Frontal cortex (tissue), 3 donors: ENCODE measurements at regions not wholly inside any gene's neighbourhood (a gene's known extent, or its start where the extent isn't known, plus 50 kb on each side); places are given as distances from the start of the nearest gene placed in this dataset.

Experiments
- DNase-seq, 2 donors: peaks; one replicate each; pipeline ENCODE4 v3.0.0; 2012; ENCODE audit warnings: low spot score in 2 of 2
- FAIRE-seq: peaks from 2 replicates; lab custom pipeline; 2012; peaks lifted over from hg19 to GRCh38; lab: Jason Lieb, UNC
- donor health status: control.
- donor health status: control.
- donor health status: control.

DNA sequence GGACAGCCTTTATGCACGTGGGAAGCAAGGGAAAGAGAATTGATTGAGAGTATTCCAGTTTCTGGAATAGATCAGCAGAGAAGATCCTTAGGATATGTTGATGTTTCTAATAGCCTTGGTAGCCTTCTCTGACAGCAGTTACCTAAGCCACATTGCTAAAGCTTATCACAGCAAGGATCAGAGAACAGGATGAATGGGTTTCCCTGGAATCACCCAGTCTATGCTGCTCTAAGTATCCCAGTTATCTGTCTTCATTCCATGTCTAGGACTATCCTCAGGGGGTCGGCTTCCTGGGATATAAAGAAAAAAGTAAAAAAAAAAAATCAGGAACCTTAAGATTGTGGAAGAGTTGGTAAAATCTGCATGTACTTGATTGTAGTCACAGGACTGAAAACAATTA lies 352.0 kb upstream of the AKR1E2 start:
- FAIRE-seq (no peak), DNase-seq (no peak)

DNA sequence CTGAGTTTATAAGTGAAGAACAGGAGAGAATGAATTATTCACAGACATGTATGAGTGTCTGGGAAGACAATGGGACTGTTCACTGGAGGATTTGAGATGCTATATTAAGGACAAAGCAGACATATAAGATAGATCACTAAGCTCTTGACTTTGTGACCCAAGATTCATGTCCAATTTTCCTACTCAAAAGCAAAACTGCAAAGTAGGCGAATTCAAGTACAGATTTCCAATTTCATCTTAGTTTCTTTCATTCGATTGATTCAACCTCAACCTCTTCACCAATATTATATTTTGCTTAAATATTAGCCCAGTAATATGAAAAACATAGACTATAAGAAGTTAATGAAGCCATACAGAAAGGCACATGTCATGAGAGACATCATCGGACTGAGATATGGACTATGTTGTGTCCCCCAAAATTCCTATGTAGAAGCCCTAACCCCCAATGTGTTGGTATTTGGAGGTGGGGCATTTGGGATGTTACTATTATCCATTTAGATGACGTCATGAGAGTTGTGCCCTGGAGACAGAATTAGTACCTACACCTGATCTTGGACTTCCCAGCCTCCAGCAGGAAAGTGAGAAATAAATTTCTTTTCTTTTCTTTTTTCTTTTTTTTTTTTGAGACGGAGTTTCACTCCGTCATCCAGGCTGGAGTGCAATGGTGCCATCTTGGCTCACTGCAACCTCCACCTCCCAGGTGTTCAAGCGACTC lies 353.7 kb upstream of the AKR1E2 start:
- FAIRE-seq, result no peak
- no peak for DNase-seq

DNA sequence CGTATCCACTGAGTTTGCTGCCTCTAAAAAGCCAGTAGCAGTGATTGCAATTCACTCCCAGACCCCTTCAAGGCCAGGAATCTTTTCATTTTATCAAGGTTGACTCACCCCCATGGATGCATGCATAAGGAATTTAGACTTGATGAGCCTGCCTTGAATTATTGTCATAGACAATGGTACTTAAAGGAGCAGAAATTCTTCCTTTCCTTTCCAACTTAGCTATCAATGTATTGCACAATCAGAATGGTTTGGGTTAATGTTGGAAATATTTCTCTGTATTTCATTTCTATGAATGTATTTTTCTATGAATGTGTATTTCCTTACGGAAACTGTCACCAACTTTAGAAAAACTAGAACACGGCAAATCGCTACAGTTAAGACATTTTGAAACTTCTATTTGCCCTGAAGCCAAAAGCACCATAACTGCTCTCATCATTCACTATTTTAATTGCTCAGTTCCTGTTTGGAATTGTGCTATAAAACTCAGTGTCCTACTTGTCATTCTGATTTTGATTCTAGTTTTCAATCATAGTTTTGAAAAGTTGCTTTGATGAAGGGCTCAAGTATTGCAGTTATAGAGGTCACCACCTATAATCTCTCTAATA lies 355.7 kb upstream of the AKR1E2 start:
- FAIRE-seq, result no peak
- no peak for DNase-seq

DNA sequence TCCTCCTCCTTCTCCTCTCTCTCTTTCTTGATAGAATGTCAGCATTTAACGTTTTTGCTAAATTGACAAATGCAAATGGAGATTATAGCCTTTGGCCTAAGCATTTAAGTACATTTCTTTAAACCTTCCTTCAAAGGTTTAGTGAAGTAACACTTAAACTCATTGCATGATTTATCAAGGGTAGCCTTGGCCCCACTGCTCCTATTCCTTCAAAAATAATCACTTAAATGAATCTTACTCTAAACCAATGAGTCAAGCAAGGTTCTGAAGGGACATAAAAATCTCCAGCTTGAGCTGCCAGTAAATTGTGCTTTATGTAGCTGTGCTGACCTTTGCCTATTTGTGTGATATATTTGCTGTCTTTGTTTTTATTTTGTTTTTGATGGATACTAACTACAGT lies 358.5 kb upstream of the AKR1E2 start:
- FAIRE-seq (no peak), DNase-seq (no peak)

DNA sequence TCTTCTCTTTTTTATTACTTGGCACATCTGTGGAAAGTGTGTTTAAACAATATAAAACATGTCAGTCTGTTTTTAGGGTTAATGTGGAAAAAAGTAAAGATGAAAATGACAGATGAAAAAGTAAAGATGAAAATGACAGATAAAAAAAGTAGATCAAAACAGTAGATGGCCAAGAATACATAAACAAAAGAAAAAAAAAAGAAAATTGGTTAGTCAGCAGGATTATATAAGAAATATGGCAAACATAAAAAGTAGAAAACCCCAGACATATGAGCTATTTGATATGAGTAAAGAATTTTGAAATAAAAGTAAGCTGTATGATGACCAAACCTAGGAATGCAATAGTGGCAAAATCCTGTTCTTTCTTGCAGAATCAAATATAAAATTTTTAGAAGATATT lies 365.7 kb upstream of the AKR1E2 start:
- FAIRE-seq, result no peak
- DNase-seq, result no peak

DNA sequence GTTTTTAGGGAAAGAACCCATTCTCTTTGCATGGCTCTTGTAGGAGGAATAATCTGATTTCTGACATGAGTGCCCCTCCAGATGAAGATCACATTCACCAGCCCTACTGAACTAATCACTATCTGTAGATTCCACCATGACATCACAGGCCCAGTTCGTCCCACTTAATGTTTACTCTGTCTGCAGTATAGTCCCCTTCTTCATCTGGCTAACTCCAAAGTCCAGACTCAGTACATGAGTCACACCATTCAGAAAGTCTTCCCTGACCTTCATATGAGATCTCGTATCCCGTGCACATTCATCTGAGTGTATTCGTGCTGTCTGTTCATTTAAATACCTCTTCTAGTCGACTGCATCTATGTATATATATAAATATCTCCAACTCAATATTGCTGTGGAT lies 366.5 kb upstream of the AKR1E2 start:
- FAIRE-seq (no peak), DNase-seq (no peak)

DNA sequence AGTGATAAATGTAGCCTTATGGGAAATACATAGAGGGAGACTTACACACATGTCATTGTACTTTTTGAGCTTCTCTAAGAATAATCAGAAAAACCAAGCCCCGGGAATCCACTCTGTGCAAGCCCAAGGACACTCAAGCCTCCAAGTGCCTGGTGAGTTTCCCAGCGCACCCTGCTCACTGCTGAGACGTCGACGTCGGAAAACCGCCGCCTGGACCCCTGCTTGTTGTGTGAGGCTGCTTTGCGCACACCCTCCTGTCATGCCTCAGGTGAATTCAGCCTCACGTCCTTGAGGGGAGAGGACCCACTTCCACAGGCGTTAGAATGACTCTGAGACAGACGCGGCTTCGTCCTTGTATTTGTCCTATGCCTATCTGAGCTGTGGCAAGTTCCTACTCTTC lies 368.4 kb upstream of the AKR1E2 start:
- FAIRE-seq (no peak), DNase-seq (no peak)

DNA sequence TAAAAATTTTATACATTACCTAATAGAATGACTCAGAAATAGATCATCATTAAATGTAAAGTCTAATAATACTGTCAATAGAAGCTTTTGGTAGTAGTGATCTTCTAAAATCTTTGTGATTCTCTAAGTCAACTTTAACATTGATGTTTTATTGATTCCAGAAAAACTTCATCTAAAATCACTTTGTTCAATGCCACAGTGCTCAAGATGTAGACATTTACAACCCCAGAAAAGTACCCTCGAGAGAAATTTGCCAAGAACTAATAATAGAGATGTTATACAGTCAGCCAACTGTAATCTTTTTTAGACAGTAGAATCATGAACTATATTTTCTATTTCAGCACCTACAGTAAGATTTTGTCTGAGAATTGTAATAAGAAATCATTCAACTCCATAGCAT lies 369.2 kb upstream of the AKR1E2 start:
- FAIRE-seq (no peak), DNase-seq (no peak)

DNA sequence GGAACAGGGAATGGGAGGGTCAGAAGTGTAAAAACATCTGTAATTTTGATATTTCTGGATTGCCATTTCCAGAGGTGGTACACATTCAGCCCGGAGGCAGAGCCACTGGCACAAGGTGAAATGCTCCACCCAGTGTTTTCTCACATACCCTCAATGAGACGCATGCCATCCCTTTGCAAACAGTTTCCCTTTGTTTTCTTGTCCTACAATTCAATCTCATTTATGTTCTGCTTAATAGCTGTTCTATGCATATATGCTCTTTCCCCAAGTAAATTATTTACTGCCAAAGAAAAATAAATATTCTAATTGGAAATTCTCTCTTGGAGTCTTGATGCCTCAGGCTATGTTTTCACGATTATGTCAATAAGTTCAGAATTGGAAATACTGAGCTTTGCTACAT lies 369.7 kb upstream of the AKR1E2 start:
- DNase-seq (no peak), FAIRE-seq (no peak)

DNA sequence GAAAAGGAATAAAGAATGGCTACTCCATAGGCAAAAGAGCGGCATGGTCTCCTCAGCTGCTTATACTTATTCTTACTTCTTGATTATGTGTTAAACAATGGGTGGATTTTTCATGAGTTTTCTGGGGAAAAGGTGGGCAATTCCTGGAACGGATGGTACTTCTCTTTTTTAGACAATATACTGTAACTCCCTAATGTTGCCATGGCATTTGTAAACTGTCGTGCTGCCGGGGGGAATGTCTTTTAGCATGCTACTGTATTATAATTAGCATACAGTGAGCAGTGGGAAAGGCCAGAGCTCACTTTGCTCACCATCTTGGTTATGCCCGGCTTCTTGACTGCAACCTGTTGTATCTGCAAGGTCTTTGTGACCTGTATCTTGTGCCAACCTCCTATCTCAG lies 372.1 kb upstream of the AKR1E2 start:
- DNase-seq (no peak), FAIRE-seq (no peak)

DNA sequence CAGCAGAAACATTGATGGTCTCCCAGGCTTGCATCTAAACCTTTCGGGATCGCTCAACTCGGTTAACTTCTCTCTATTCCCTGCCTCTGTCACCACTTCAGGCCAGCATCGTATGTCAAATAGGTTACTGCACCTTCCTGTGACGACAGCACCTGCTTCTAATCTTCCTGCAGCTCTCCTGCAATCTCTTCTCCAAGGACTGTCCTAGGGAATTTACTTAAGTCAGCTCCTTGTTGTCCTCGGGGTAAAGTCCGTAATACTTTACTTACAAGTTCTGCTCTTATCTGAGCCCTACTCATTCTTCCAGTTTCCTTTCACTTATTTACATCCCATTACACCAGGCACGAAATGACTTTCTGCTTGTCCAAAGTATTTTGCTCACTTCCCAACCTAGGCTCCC lies 372.7 kb upstream of the AKR1E2 start:
- FAIRE-seq (no peak), DNase-seq (no peak)

DNA sequence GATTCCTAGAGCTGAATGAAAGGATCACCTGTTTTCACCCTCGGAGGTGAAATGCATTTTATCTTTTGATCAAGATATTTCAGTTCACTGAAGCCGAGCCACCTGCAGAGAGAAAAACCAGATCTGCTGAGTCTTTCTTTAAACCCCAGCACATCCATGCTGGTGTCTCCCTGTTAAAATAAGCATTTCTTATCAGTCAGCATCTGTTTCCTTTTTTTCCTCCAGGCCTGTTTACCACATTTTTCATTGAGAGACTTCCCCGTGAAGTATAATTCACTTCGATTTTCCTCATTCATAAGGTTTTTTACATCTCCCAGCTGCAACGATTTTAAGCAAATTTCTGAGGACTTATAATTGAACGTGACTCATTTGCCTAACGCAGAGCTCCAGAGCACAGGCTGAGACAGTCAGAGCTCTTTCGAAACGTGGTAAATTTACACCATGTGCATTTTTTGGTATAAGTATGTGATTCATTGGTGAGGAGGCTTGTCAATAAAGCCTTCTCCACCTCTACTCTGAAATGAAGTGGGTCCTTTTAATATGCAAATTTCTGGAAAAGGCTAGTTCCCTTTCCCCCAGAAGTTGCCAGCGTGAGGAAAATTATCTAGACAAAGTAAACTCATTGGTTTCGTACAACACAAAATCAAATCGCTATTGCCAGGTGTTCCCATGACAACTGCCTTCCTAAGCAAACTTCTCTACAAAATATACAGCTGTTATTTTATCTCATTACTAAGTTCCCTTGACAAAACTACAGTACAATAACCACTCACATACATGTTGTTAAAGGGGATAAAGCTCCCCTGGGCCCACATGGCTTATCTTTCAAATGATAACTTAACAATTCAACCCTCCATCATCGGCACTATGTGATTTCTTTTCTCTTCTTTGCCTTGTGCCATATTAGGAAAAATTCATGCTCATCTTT lies 374.8 kb upstream of the AKR1E2 start:
- no peak for FAIRE-seq
- DNase-seq, result no peak

DNA sequence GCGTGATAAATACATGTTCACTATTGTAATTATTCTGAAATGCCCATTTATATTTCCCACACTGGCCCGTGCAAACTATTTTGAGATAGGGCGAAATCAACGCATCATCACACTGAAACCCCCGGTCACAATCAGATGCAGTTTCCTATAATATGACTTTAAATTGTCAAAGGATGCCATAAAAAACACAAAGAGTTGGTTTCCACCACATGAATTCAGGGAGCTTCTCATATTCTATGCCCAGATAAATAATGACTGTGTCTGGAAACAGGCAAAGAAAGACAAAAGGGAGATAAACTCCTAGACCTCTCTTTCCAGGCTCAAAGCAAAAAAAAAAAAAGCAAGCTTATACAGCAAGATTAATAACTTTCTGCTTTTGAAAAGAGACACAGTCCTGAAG lies 375.8 kb upstream of the AKR1E2 start:
- FAIRE-seq (no peak), DNase-seq (no peak)

DNA sequence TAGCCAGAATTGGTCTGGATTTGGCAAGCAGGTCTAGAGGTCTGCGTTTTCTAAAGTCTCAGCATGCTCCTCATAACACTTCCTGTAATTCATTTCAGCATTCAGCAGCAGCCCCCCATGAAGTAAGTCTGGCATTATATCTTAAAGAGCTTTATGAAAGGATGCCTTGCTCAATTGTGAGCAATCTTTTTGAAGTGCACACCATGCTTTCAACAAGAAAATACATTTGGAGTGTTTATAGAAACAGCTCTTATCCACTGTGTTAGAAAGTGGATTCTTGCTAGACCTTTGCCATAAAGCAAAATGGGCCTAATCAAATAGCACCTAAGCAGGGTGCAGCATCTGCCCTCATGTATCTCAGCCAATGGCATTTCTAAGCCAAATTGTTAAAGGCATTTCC lies 378.0 kb upstream of the AKR1E2 start:
- DNase-seq (no peak), FAIRE-seq (no peak)

DNA sequence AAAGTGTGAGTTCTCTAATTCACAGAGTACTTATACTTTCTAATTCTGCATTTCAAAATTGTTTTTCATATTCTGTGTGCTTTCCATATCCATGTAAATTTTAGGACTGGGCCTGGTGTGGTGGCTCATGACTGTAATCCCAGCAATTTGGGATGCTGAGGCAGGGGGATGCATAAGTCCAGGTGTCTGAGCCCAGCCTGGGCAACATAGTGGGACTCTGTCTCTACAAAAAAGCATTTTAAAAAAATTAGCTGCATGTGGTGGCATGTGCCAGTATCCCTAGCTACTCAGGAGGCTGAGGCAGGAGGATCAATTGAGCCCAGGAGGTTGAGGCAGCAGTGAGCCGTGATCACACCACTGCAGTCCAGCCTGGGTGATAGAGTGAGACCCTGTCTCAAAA lies 382.6 kb upstream of the AKR1E2 start:
- DNase-seq, result no peak
- no peak for FAIRE-seq

DNA sequence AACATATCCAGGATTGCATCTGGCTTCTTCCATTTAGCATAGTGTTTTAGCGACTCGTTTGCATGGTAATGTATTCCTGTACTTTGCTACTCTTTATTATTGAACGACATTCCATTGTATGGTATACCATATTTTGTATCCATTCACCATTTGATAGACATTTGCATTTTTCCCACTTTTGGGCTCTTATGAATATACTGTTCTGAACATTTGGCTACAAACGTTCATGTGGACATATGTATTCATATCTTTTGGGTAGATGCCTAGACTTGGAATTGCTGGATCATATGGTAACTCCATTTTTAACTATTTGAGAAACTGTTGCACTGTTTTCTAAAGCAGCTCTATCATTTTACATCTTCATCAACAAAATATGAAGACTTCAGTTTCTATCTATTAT lies 383.7 kb upstream of the AKR1E2 start:
- DNase-seq, result no peak
- no peak for FAIRE-seq

DNA sequence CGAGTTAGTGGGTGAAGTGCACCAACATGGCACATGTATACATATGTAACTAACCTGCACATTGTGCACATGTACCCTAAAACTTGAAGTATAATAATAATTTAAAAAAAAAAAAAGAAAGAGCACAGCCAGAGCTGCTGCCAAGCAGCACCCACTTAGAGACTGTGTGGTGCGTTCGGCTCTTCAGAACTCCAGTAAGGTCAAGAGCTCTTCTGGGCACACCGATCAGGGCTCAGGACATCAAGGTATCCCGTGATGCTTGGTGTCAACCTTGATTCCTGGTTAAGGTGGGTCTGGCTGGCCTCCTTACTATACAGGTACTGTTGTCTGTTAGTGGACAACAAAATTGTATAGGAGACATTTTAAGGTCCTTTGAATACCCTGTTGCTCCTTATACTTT lies 385.7 kb upstream of the AKR1E2 start:
- no peak for DNase-seq
- FAIRE-seq, result no peak

DNA sequence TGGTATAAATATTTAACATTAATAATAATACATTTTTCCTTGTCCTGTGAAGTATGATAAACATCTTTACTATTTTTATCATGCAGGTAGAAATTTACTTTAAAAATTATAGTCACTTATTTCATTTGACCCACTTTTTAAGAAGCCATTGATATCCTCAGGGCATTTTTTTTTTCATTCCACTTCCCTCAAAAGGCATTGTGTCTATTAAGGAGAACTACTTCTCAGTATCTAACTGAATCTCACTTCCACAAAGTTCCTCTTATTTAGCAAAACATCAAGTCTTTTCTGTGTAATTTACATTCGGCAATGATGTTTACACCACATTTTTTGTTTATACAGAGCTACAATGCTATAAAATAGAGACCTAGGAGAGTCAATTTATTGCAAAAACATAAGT lies 388.2 kb upstream of the AKR1E2 start:
- DNase-seq, result no peak
- FAIRE-seq, result no peak

DNA sequence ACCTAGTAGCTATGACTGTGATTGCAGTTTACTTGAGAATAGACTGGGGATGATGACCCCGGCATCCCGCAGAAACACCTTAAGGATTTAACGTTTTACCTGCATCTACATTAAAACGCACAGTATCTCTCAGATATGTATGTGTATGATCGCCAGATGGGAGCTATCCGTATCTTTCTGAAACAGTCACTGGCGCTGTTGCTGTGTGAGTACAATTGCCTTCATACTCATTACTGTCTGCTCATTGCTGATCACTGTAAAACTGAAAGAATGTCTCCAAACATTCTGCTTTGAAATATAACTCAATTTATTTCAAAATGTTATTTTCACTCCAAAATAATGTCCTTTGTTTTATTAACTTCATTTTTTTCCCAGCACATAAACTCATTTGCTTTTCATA lies 388.9 kb upstream of the AKR1E2 start:
- no peak for FAIRE-seq

DNA sequence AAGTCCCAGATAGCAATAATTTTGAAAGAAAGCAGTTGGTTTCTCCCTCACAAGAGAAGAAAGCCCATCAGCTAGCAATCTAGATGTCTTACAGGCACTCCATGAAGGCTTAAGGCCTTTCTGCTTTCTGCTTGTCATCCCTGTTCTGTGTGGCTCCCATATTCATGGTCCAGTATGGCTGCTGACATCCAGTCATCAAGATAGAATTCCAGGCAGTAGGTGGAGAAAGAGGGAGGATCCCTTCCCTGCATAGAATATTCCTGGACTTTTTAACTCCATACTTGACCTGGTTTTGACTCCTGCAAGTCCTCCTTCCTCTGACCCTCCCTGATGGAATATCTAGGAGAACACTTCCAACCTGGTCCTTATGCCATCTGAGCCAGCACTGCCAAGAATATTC lies 389.9 kb upstream of the AKR1E2 start:
- no peak for DNase-seq
- FAIRE-seq, result no peak

More for the DNA sequence above, 388.9 kb upstream of the AKR1E2 start:
- DNase-seq, result no peak

DNA sequence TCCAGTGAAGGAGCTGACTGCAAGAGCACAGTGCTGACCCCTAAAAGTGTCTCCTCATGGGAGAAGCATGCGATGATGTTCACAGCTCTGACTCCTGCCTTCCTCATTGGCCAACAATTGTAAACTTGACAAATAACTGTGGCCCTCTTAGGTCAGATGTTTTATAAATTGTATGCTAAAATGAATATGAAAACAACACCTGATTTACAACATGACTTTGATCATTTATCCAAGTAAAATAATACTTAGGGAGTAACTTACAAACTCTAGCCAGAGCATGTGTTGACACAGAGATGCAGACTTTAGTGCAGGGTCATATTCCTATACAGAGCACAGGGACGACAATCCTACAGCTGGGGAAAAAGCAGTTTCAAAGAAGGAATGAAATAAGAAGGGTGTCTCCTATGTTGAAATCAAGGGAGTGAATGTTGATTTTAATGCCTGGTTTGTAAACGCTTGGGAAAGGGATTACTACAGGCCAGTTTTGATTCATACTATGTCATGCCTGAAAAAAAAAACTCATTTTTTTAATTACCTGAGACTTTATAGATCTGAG lies 391.4 kb upstream of the AKR1E2 start:
- DNase-seq (no peak), FAIRE-seq (no peak)
